ENCODE measurements at regions not wholly inside any gene's neighbourhood (a gene's known extent, or its start where the extent isn't known, plus 50 kb on each side); places are given as distances from the start of the nearest gene placed in this dataset.

GRCh38 chr3:153680526-153680925, 440.7 kb upstream of the ARHGEF26 start:
- DNase-seq, result no peak

DNA sequence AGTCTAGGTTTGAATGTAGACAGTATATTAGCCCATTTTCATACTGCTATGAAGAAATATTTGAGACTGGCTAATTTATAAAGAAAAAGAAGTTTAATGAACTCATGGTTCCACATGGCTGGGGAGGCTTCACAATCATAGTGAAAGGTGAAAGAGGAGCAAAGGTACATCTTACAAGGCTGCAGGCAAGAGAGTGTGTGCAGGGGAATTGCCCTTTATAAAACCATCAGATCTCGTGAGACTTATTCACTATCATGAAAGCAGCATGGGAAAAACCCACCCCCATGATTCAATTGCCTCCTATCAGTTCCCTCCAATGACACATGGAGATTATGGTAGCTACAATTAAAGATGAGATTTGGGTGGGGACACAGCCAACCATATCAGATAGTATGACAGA, 440.1 kb upstream of the ARHGEF26 start:
- DNase-seq, result no peak

GRCh38 chr3:153688301-153689120, 432.7 kb upstream of the ARHGEF26 start:
- no peak for DNase-seq

DNA sequence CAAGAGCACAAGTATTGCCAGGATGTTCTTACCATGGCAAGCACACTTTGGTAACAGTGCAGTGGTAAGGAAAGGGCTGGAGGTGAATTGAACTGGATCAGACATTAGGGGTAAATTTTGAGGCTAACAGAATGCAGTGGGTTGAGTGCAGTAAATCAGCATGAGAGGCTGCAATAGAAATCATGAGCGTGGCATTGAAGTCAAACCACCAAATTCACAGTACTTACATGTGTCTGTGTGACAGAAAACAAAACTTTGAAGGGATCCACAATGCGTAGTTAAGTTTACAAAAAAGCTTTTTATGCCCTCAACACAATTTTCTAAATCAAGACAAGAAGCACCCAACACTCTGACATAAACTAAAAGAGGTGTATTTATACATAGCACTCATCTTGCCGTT, 428.0 kb upstream of the ARHGEF26 start:
- no peak for DNase-seq

GRCh38 chr3:153702106-153702505, 419.1 kb upstream of the ARHGEF26 start:
- DNase-seq, result no peak

DNA sequence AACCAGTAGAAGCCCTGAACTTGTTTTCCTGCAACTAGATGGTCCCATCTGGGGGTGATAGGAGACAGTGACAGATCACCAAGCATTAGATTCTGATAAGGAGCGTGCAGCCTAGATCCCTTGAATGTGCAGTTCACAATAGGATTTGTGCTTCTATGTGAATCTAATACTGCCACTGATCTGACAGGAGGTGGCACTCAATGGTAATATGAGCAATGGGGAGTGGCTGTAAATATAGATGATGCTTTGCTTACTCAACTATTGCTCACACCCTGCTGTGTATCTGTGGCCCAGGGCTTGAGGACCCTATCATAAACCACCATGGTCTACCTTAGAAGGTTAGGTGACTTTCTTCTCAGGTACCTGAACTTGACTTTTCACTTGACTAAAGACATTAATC, 417.1 kb upstream of the ARHGEF26 start:
- DNase-seq, result no peak

DNA sequence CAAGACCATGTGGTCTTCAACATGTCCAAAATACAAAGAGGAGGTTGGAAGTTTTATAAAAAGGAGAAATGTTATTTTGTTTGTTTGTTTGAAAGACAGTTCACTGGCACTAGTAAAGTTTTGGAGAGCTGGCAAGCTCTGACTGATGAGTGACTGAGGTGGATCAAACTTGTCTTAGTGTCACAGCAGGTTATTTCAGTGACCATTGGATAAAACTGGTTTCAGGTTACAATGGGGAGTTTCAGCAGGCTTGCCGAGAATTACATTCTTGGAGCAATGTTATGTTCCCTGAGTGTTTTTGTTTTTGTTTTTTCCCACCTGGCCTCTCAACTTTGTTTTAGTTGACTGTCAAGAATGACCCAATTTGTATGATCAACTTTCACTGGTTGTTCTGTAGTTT, 414.5 kb upstream of the ARHGEF26 start:
- no peak for DNase-seq

- no peak for DNase-seq
Observed at GRCh38 chr3:153714016-153714415, 407.2 kb upstream of the ARHGEF26 start.

GRCh38 chr3:153714588-153715290, 406.5 kb upstream of the ARHGEF26 start:
- DNase-seq, result no peak

GRCh38 chr3:153722157-153722556, 399.0 kb upstream of the ARHGEF26 start:
- DNase-seq, result no peak

DNA sequence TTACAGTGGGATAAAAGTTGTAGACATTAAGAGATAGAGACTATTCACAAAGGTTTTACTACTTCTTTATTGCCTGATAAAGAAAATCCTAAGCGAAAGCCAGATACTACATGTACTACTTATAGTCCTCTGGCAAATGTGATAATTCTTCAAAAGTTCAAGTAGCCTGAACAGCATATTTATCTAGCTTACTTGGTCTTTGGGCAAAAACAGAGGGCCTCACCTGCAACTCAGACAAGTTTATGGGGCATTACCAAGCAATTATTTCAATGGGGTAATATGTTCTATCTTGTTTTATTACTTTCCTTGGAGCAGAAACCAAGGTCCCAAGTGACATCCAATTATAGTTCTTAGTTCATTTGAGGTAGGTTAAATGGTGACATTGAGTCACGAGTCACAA, 390.1 kb upstream of the ARHGEF26 start:
- DNase-seq, result no peak

DNA sequence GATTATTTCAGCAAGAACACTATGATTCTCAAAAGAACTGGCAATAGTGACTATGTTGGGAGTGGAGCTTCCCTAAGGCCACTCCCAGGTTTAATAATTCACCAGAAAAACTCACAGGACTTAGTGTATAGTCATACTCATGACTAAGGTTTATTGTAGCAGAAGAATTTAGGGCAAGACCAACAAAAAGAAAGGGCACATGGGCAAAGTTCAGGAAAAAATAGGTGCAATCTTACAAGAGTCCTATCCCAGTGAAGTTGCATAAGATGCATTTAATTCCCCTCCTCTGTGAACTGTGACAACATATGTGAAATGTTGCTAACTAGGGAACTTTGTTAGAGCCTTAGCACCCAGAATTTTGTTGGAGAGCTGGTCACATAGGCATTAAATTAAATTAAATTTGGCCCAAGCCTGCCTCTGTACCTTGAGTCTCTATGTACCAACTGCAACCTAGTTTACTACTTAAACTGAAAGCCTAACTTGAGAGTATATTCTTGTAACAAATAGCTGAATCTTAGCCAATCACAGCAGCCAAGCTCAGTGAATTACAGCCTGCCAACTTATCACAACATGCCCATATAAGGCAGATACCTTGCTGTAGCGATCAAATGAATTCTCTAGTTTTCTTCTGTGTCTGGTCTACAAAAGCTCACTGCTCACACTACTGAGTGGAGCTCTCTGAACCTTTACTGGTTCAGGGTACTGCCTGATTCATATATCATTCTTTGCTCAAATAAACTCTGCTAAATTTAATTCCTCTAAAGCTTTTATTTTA, 386.2 kb upstream of the ARHGEF26 start:
- DNase-seq, result no peak

- no peak for DNase-seq
Observed at GRCh38 chr3:153740109-153740508, 381.1 kb upstream of the ARHGEF26 start.

- no peak for DNase-seq
Observed at GRCh38 chr3:153744889-153745288, 376.3 kb upstream of the ARHGEF26 start.

- DNase-seq, result no peak
Observed at GRCh38 chr3:153746211-153746610, 375.0 kb upstream of the ARHGEF26 start.

- DNase-seq, result no peak
Observed at GRCh38 chr3:153749070-153749610, 372.1 kb upstream of the ARHGEF26 start.

GRCh38 chr3:153752405-153753027, 368.7 kb upstream of the ARHGEF26 start:
- DNase-seq, result no peak

GRCh38 chr3:153753035-153753434, 368.2 kb upstream of the ARHGEF26 start:
- DNase-seq, result no peak

GRCh38 chr3:153756816-153757215, 364.4 kb upstream of the ARHGEF26 start:
- no peak for DNase-seq

GRCh38 chr3:153757839-153758238, 363.4 kb upstream of the ARHGEF26 start:
- no peak for DNase-seq

GRCh38 chr3:153760948-153761347, 360.2 kb upstream of the ARHGEF26 start:
- no peak for DNase-seq

GRCh38 chr3:153762411-153763235, 358.6 kb upstream of the ARHGEF26 start:
- DNase-seq, result no peak
